LoVo (cell line): ENCODE measurements at regions not wholly inside any gene's neighbourhood (a gene's known extent, or its start where the extent isn't known, plus 50 kb on each side); places are given as distances from the start of the nearest gene placed in this dataset.

Experiments
- DNase-seq: peaks from one replicate; pipeline ENCODE4 v3.0.0-alpha.2; 2016; ENCODE audit warnings: low spot score

DNA sequence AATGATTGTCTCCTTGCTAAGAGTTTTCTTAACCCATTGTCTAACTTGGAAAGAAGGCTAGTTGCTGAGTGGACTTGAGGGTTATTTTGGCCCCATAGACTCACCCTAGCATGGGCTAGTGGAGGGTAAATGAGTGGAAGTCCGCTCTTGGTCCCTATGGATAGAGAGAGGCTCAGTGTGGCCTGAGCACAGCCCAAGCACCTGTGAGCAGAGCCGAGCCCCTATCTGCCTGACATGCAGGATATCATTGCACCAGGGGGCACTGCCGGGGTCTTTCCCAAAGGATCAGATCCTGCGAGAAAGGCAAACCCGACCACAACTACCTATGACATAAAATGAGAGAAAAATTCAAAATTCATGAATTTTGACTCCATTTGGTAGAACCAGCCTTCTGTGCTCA, 70.6 kb upstream of the GGTLC1 start:
- DNase-seq: no peak

DNA sequence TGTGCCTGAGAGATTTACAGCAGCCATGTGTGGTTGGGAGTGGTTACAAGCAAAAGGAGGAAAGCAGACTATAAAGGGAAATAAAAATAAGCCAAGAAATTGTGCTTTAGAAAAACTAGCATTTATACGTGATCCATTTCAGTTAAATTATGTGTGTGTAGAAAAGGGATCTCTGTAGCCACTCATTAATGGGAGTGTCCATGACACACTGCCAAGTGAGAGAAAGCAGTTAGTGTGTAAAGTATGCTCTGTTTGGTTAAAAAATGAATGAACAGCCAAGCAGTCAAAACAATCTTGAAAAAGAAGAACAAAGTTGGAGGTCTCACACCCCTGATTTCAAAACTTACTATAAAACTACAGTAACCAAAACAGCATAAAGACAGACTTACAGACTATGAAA, 67.9 kb upstream of the GGTLC1 start:
- no peak for DNase-seq

DNA sequence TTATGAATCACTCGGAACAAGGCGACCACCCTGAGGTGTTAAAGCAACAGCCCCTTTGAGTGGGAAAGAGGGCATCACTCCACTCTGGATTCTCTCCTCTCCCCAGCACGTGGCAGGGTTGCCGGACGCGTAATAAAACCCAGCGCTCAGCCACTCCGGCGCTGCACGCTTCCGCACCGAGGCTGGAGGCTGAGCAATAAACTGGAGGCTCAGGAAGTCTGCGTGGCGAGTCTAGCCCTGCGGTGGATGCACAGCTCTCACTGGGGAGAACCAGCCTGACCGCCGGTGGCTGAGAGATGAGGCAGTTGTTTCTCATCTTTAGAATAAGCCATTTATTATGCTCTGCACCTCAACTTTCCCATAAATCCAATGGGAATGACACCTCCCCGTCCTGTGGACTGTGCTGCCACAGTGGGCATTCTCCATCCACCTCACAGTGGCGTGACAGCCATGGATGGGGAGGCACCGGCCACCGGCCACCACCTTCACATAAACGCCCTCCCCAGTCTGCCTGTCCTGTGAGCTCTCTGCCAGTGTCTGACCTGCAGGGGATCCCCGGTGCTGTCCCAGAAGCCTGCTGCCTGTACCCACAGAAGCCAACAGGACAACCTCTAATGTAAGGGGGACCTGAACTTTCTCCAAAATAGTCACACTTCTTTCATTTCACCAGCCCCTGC, 64.2 kb upstream of the GGTLC1 start:
- no peak for DNase-seq

DNA sequence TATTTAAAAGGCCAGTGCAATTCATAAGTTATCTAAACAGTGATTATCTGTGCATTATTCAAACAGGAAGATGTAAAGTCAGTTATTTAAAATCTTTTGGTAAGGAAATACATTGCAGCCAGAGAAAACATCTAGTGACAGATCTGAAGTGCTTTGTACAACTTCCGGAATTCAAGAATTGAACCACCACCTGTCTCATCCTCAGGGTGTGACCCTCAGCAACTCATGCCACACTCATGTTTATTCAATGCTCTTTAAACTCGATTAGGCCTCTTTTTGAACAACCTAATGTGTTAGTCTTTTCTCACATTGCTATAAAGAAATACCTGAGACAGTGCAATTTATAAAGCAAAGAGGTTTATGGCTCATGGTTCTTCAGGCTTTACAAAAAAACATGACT, 62.6 kb upstream of the GGTLC1 start:
- no peak for DNase-seq

DNA sequence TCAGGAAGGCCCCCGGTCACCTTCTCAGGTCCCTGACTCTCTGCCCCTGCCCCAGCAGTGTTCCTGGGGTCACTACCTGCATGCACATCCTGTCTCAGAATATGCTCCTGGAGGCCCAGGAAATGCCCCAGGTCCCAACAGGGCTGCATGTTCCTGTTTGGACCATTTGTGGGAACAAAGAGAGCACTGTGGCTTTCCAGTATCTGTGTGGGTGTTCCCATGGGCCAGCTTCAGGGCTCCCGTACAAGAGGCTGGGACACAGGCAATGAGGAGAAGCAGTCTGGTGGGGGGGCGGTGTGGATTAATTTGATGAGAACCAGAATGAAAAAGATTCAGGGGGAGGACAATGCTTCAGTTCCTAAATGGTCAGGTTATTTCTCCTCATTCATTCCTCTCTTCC, 61.5 kb upstream of the GGTLC1 start:
- no peak for DNase-seq

DNA sequence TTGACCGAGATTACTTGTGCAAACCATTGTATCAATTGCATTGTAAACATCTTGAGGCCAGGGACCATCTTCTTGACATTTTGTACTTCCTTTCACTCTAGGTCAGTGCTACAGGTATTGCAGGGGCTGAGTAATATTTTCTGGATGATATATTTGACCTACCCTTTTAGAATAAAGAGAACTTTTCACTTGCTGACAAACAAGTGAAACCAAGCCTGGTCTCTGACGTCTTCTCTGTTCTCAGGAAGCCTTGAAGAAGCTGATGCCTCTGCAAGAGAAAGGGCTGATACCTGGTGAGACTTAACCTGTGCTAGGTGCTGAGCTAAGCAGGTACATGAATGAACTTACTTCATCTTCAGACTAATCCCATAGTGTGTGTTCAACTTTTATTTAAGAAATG, 60.5 kb upstream of the GGTLC1 start:
- DNase-seq: no peak

DNA sequence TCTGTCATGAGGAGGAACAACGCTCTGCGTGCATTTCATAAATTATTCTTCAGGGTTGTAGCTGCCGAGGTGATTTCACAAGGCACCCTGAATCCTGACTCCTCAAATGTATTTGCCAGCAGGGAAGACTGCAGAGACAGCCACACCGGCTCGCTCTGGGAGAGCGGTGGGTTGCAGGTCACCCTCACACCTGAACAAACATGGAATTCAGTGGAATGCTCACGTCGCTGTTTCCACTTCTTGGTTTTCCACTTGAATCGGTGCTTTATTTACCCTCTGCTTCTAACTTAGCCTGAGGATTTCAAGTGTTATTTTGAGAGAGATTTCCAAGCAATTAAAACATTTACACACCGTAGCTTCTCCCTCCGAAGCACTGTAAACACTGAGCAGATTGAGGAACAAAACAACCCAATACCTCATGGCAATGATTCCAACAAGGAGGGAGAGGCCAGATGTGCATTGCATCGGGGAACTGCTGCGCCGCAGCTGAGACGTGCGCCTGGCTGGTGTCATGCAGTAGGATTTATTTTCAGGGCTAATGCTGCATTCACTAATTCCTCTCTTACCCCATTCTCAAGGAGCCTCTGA, 59.5 kb upstream of the GGTLC1 start:
- no peak for DNase-seq

DNA sequence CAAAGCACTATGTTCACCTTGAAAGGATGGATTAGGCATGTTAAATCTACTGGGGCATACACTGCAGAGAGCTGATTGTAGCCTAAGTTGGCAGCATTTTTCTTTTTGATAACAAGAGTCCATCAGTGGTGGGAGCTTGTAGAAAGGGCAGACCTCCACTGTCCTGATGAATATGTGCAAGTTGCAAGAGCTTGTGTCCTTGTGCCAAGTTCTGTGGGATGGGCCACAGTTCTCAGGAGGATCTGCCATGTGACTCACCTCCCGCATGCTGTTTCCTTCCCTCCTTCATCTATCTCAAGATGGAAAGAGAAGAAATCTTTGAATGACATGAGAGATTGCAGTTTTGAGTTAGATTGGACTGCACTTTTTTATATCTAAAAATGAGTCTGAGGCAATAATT, 58.3 kb upstream of the GGTLC1 start:
- no peak for DNase-seq

DNA sequence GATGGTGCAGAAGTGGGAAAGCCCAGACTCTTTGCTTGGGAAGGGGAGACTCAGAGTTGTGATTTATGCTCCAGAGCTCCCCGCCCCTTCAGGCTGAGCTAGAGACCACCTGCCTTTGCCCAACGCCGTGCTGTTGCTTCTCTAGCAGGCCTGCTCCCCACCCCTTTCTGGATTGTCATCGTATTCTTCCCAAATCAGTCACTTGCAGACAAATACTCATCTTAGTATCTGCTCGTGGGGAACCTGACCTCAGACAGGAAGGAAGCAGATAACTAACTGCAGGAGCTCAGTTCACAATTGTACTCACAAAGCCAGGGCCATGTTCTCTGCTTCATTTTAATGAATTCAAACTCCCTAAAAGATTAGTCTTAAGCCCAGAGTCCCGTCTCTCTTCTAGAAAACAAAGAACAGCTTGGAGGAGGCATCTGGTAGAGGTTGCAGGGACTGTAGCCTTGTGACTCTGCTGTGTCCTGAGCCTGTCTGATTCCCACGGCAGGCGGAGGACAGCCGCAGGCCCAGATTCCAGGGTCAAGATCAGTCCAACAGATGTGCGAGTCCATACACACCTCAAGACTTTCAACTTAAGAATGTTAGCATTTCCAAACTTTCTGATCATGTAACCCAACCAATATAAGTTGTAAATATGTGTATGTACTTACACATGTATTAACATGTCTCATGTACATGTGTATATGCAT, 57.2 kb upstream of the GGTLC1 start:
- DNase-seq: no peak

DNA sequence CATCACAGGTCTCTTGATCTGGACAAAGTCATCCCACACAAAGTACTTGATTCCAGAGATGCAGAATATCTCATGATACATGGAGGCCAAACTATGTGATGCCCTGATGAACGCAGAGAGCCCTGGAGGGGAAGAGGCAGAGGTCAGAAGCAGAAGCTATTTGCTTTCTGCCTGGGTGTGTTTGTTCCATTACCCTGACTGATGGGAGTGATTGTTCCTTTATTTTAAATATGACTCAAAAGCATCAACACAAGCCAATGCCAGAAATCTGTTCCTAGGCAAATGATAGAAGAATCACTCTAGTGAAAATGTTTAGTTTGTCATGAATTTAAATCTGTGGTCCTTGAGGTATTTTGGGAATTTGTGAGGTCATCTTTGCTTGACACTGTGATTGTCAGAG, 54.7 kb upstream of the GGTLC1 start:
- DNase-seq: no peak

DNA sequence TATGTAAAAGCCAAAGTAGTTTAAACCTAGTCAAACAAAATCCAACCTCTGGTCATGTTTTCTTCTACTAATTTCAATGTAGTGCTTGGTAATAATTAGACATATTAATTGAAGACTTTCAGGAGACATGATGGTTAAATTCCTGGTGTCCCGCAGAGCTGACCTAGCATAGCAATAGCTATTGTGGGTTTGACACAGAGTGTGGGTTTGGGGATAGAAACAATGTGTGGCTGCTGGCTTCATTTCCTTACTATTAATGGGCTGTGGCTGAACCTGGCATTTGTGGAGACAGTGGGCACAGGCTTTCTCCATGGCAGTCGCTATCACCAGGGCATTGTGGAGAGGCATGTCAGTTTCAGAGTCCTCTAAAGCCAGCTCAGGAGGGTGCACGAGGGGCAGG, 54.1 kb upstream of the GGTLC1 start:
- DNase-seq: no peak

DNA sequence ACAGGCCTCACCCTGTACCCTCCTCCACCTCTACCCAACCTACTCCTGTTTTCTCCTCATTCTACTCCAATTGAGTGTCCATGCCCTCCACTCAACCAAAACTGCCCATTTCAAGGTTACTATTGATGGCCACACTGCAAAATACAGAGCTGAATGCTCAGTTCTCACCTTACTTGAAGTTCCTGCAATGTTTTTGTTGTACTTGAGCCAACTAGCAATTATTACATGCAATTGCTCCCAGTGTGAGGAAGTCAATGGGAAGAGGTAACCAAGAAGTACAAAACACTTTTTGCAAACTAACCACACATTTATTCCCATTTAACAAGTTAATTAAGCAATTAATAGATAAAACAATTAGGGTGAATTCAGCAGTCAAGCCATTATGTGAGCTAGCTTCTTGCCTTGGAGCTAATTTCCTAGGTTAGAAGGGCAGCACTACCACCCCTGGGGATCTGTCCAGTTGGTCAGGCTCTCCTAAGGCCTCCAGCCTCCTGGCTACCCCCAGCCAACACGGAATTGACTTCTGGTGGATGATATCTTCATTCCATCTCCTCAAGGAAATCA, 52.4 kb upstream of the GGTLC1 start:
- DNase-seq: no peak

DNA sequence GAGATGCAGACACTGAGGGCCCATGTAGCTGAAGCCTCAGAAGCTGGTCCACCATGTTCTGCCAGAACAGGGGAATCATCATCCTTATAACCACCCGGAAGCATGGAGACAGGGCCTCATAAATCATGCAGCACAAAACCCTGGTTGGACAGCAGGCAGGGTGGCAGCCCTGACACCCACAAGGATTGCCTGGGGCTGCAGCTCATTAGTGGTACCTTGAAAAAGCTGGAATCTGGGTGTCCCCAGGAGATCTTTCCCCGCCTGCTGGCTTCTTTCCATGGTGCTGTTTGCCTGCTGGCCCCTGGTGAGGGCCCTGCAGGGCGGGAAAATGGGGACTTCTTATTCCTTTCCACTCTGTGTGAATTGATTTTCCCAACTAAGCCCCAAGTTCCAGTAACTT, 50.6 kb upstream of the GGTLC1 start:
- no peak for DNase-seq
